Heart left ventricle (tissue), 16 donors: ENCODE measurements at regions not wholly inside any gene's neighbourhood (a gene's known extent, or its start where the extent isn't known, plus 50 kb on each side); places are given as distances from the start of the nearest gene placed in this dataset.

Source experiments
- ATAC-seq, 4 donors: fragments of 200-7000 bp; cut with Tn5 transposase; one replicate each; pipeline ENCODE4 v1.9.1; 2020 to 2022; ENCODE audit warnings: moderate library complexity in 4 of 4, mild to moderate bottlenecking in 3 of 4, moderate number of reproducible peaks in 1 of 4
- DNase-seq, 5 donors: peaks; one replicate each; pipeline ENCODE4 v3.0.0-alpha.2; 2020
- H3K27ac ChIP-seq, 12 donors: fragments of 200-600 bp; sonication (generic) in 4 of 12; one replicate each; pipeline versions ENCODE4 v1.5.0 to v1.8.0; 2016 to 2022; ENCODE audit warnings: mild to moderate bottlenecking in 2 of 12
- H3K27me3 ChIP-seq, 9 donors: fragments of 200-600 bp; sonication (generic) in 2 of 9; one replicate each; pipeline versions ENCODE4 v1.5.1 to v1.8.0; 2016 to 2022; ENCODE audit warnings: mild to moderate bottlenecking in 3 of 9
- H3K36me3 ChIP-seq, 9 donors: fragments of 200-600 bp; sonication (generic) in 2 of 9; one replicate each; pipeline versions ENCODE4 v1.5.0 to v1.8.0; 2018 to 2022; ENCODE audit warnings: mild to moderate bottlenecking in 2 of 9
- H3K4me1 ChIP-seq, 12 donors: fragments of 200-600 bp; sonication (generic) in 4 of 12; one replicate each; pipeline versions ENCODE4 v1.5.0 to v1.8.0; 2016 to 2022; ENCODE audit warnings: mild to moderate bottlenecking in 3 of 12
- H3K4me3 ChIP-seq, 12 donors: fragments of 200-600 bp; sonication (generic) in 4 of 12; one replicate each; pipeline versions ENCODE4 v1.5.0 to v1.8.0; 2017 to 2022; ENCODE audit warnings: mild to moderate bottlenecking in 9 of 12, moderate library complexity in 4 of 12
- H3K9me3 ChIP-seq, 12 donors: fragments of 200-600 bp; sonication (generic) in 4 of 12; one replicate each; pipeline versions ENCODE4 v1.5.0 to v1.8.0; 2016 to 2022; ENCODE audit warnings: mild to moderate bottlenecking in 1 of 12
- POLR2A ChIP-seq, 2 donors: fragments of 450-650 bp; IDR thresholded peaks; one replicate each; pipeline ENCODE4 v1.6.1; 2017; ENCODE audit warnings: antibody characterized with exemption in 2 of 2, mild to moderate bottlenecking in 2 of 2, moderate library complexity in 2 of 2
- WGBS, 4 donors: extraction: QIAGEN DNeasy Blood & Tissue Kit in 2 of 4; methylation state at CpG; one replicate each; pipeline versions ENCODE4 v1.1.5 to v1.1.7; 2013 to 2018; 5-methylcytosine and 5-hydroxymethylcytosine counted together
- intact Hi-C, 10 donors: fragments of 100-400 bp; cut with DNase I; formaldehyde crosslinking; loops; one replicate each; pipeline versions ENCODE4 v1.11.1 to v1.14.2; 2022
- TF ChIP-seq, protein P1 (sequence below), 12 donors: fragments of 200-600 bp; sonication (generic) in 4 of 12; IDR thresholded peaks; one replicate each; pipeline versions ENCODE4 v1.5.0 to v1.8.0; 2018 to 2022; ENCODE audit warnings: antibody characterized with exemption in 12 of 12, mild to moderate bottlenecking in 5 of 12
- donor health status: ischemic (EF 13 %, LVEDD 7.1; RV severe dilation, severe dysfunction).
- donor health status: healthy with polysubstance abuse.
- donor health status: DM: no; HTN: yes; CAD: no.
- donor health status: DM: no; HTN: no; CAD: no.
- donor health status: ischemic (EF 25% LVEDD 6.9; RV normal size, moderate dysfunction).
- donor health status: ischemic (EF 25% LVEDD 5.7; RV mildly dilated, moderate dysfunction).
- donor health status: healthy.
- donor health status: DM: yes; HTN: yes; CAD: no.
- donor health status: ischemic (EF 35%, LVEDD 5.7; RV mildly dilated, moderate dysfunction).
- donor health status: nonischemic (EF 11% LVEDD 7.7; RV severe dilation, severe dysfunction).
- donor health status: DM: yes; HTN: yes; CAD: no.
- donor health status: PGD.
- donor health status: ischemic (EF 29% LVEDD 5.4; RV normal size, mild dysfunction).
- donor health status: nonischemic (EF 23%, LVEDD 6.1; RV moderate dilation, normal function).

DNA sequence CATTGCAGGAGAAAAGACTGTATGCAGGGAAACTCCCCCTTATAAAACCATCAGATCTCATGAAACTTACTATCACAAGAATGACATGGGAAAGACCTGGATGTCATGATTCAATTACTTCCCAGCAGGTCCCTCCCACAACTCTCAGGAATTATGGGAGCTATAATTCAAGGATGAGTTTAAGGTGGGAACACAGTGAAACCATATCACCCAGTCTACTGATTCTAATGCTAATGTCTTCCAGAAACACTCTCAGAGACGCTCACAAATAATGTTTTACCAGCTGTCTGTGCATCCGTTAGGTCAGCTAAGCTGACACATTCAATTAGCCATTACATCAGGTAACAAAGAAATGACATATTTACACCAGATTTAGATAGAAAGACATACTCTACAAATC, 637.9 kb downstream of the NLGN4Y start:
- ATAC-seq = no peak
- Histone ChIP-seq H3K27me3 (no peaks in the 10 kb centered on the region), H3K27ac (no peak overlapping the region), H3K9me3 (no peaks in the 10 kb centered on the region), H3K4me3 (no peak overlapping the region), H3K4me1 (no peaks in the 10 kb centered on the region), H3K36me3 (no peaks in the 10 kb centered on the region)
- no peak for DNase-seq
- intact Hi-C loops = no loop called here
- WGBS, 4 donors = 69 to 75% methylated on average over 2 of the region's 2 CpGs; no CpG with 5 or more reads in 2 of the 4 donors
- TF ChIP-seq POLR2A (IDR thresholded peaks at IDR 0.05) = no peak
- TF ChIP-seq, protein P1, sequence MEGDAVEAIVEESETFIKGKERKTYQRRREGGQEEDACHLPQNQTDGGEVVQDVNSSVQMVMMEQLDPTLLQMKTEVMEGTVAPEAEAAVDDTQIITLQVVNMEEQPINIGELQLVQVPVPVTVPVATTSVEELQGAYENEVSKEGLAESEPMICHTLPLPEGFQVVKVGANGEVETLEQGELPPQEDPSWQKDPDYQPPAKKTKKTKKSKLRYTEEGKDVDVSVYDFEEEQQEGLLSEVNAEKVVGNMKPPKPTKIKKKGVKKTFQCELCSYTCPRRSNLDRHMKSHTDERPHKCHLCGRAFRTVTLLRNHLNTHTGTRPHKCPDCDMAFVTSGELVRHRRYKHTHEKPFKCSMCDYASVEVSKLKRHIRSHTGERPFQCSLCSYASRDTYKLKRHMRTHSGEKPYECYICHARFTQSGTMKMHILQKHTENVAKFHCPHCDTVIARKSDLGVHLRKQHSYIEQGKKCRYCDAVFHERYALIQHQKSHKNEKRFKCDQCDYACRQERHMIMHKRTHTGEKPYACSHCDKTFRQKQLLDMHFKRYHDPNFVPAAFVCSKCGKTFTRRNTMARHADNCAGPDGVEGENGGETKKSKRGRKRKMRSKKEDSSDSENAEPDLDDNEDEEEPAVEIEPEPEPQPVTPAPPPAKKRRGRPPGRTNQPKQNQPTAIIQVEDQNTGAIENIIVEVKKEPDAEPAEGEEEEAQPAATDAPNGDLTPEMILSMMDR (IDR thresholded peaks at IDR 0.05) = no peak

DNA sequence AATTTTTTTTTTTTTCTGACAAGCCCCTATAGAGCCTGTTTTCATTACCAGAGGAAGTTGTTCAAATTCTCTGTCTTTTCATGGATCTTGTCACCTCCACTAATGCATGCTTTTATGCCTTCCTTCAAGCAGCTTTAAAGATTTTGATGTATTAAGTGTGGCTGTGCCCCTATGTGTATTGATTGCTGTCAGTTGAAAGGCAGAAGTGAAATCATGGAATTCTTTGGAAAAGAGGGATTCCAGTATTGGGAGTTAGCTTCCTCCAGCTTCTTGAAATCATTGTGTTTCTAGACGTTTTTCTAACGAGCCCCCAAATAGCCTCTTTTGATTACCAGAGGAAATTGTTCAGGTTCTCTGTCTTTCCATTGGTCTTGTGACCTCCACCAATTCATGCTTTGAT, 655.6 kb downstream of the NLGN4Y start:
- no peak for DNase-seq
- H3K27ac ChIP-seq = no peak overlapping the region
- intact Hi-C loops = no loop called here
- no peaks in the 10 kb centered on the region for H3K36me3 ChIP-seq
- no peaks in the 10 kb centered on the region for H3K4me1 ChIP-seq
- no peaks in the 10 kb centered on the region for H3K9me3 ChIP-seq
- no peak for TF ChIP-seq POLR2A (IDR thresholded peaks at IDR 0.05)
- TF ChIP-seq, protein P1 (IDR thresholded peaks at IDR 0.05) = no peak
- H3K4me3 ChIP-seq = no peak overlapping the region
- 42 to 64% methylated on average over 2 of the region's 2 CpGs; no CpG with 5 or more reads in 2 of the 4 donors for WGBS, 4 donors
- ATAC-seq = no peak
- no peaks in the 10 kb centered on the region for H3K27me3 ChIP-seq

DNA sequence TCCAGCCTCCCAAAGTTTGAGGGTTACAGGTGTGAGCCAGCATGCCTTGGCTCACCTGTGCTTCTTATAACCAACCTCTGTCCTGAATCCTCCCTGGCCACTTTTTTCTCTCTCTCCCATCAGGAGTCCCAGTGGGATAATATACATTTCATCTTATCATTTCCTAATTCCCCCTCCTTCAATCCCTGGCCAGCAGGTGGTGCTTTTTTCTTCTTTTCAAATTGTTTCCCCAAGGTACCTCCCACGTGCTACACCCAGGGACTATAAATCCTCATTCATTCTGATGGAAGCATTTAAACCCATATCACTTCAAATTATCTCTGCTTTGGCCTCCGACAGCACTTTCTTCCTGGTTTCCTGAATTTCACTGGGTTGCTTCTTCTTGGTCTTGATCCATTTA, 704.7 kb downstream of the NLGN4Y start:
- H3K36me3 ChIP-seq = no peaks in the 10 kb centered on the region
- H3K9me3 ChIP-seq = no peaks in the 10 kb centered on the region
- no peaks in the 10 kb centered on the region for H3K27me3 ChIP-seq
- no peak overlapping the region for H3K27ac ChIP-seq
- ATAC-seq = no peak
- TF ChIP-seq, protein P1 (IDR thresholded peaks at IDR 0.05) = no peak
- no peak for TF ChIP-seq POLR2A (IDR thresholded peaks at IDR 0.05)
- intact Hi-C loops = no loop called here
- H3K4me3 ChIP-seq = no peak overlapping the region
- WGBS, 4 donors = 36 to 50% methylated on average over 2 of the region's 2 CpGs; no CpG with 5 or more reads in 2 of the 4 donors
- DNase-seq = no peak
- no peaks in the 10 kb centered on the region for H3K4me1 ChIP-seq

DNA sequence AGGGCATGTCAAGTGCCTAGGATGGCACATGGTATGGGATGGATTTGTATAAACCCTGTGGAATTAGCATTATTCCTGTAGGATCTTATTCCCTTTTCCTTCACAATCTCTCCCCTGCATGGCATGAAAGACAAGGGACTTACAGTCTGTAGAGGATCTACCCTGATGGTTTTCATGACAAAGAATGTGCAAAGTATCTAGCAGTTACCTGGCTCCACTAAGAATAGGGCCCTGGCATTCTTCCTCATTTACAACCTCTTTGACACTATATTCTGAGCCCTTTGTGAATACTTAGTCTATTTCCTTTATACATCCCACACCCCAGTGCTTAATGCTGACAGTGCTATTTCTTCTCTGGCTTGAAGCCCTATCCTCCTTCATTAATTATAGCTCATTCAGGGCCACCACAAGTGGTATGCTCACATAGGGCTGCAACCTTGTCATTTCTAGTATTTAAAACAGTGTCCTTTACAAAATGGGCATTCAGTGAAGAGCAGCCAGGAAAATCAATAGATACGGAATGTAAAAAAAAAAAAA, 715.3 kb downstream of the NLGN4Y start:
- Histone ChIP-seq H3K27me3 (no peaks in the 10 kb centered on the region), H3K9me3 (no peaks in the 10 kb centered on the region), H3K36me3 (no peaks in the 10 kb centered on the region), H3K4me1 (no peaks in the 10 kb centered on the region), H3K4me3 (no peak overlapping the region), H3K27ac (no peak overlapping the region)
- WGBS, 4 donors = 81 to 94% methylated on average over 1 of the region's 1 CpG; no CpG with 5 or more reads in 2 of the 4 donors
- no peak for TF ChIP-seq POLR2A (IDR thresholded peaks at IDR 0.05)
- TF ChIP-seq, protein P1 (IDR thresholded peaks at IDR 0.05) = no peak
- DNase-seq (no peak), ATAC-seq (no peak)
- intact Hi-C loops = no loop called here
